NCI-H2196 (cell line): ENCODE measurements at regions not wholly inside any gene's neighbourhood (a gene's known extent, or its start where the extent isn't known, plus 50 kb on each side); places are given as distances from the start of the nearest gene placed in this dataset.

ENCODE experiments used
- DNase-seq: peaks from one replicate; lab custom pipeline; 2025; ENCODE audit not compliant: unreplicated experiment; lab: John Stamatoyannopoulos, UW

- no peak for DNase-seq
Observed at GRCh38 chr4:124535003-124535402, 177.5 kb downstream of the ANKRD50 start.

DNA sequence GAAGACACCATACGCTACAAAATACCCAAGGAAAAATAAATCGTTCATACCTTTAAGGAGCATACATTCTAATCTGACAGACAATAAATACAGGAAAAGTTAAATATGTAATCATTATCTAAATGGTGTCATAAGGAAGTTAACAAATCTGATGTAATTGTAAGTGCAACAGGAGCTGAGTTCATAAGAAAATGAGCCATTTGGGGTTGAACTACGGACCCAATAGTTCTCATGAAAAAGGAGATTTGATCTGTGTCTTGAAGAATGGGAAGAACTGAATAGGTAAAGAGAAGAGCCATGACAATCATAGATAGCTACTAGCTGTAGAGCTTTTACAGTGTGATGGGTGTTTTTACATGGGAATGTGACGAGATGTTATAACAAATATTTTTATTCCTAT is 175.6 kb downstream of the ANKRD50 start:
- no peak for DNase-seq

DNA sequence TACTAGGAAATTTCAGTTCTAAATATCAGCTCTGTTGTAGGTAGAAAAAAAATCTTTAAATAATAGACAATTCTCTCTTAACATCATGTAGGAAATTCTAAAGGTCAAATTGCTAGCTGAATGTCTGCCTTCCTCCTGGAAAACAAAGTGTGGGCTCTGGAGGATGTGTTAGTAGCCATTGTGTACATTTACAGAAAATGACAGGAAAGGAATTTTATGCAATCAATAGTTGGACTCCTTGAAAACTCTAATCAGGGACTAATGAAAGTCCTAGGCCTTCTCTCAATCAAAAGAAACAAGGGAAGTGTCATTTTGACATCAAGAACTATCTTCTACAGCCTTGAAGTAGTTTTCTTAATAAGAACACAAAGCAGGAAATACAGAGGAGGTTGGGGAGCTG is 174.6 kb downstream of the ANKRD50 start:
- DNase-seq, result no peak

- no peak for DNase-seq
Observed at GRCh38 chr4:124540014-124540413, 172.5 kb downstream of the ANKRD50 start.

- no peak for DNase-seq
Observed at GRCh38 chr4:124541652-124542420, 170.7 kb downstream of the ANKRD50 start.

- no peak for DNase-seq
Observed at GRCh38 chr4:124555959-124556358, 156.6 kb downstream of the ANKRD50 start.

GRCh38 chr4:124564121-124564520 is 148.4 kb downstream of the ANKRD50 start:
- no peak for DNase-seq

DNA sequence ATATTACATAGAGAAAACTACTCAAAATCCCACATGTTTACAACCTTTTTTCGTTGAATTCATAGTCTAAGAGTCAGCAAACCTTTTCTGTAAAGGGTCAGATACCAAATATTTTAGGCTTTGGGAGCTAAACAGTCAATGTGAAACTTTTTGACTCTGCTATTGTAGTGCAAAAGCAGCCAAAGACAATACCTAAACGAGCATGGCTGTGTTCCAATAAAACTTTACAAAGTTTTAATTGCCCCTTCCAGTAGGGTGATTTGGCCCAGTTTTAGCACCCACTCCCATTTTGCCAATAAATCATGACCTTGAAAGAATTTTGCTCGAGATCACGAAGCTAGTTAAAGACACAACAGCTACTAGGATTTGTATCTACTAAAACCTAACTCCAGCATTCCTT is 147.2 kb downstream of the ANKRD50 start:
- DNase-seq, result no peak

GRCh38 chr4:124566030-124566429 is 146.5 kb downstream of the ANKRD50 start:
- DNase-seq, result no peak

- no peak for DNase-seq
Observed at GRCh38 chr4:124573056-124573455, 139.5 kb downstream of the ANKRD50 start.

GRCh38 chr4:124579896-124580295 is 132.6 kb downstream of the ANKRD50 start:
- DNase-seq, result no peak

- DNase-seq, result no peak
Observed at GRCh38 chr4:124583797-124584196, 128.7 kb downstream of the ANKRD50 start.

DNA sequence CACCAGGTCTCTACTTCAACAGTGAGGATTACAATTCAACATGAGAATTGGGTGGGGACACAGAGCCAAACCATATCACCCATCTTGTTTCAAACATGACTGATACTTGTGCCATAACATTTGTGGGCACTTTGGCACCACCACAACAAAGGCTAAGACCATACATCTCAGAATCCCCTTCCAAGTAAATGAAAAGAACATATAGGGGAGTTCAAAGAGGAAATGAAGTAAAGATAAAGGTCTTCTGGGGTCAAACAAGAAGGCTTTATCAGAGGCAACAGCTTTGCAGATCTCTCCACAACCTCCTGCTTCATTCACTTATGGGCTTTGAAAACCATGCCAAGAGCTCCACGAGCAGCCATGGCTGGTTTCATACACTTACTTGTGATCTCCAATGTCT is 122.7 kb downstream of the ANKRD50 start:
- DNase-seq, result no peak

DNA sequence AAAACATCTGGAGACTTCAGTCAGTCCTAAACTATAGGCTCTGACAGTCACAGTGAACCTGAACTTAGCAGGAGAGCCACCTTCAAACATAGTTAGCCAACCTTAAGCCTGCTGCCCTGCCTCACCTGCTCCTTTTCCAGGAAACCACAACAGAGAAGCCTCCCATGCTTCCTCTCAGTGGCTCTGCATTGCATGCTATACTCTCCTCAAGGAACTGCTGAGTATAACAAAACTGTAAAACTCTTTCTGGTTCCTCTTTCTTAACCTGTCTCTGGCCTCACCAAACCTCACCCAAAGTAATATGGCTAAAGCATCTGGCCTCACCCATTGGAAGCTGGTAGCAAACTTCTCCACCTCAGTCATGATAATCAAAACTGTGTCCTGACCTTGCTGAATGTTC is 122.1 kb downstream of the ANKRD50 start:
- no peak for DNase-seq

DNA sequence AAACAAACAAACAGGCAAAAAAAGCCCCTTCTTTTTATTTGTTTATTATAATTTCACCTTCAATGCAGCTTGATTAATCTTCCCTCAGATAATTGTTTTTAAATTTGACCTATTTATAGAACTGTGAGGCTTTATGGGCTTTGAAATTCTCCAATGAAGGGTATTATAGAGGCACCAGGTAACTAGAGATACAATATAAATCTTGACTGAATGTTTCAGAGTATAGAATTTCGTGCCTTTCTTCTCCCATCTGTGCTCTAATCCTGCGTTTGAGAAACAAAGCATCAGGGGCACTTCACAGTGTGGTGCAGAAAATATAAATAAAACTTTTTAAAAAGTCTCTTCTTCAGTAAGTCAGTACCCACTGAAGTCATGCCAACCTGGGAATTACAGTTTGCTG is 120.9 kb downstream of the ANKRD50 start:
- no peak for DNase-seq

DNA sequence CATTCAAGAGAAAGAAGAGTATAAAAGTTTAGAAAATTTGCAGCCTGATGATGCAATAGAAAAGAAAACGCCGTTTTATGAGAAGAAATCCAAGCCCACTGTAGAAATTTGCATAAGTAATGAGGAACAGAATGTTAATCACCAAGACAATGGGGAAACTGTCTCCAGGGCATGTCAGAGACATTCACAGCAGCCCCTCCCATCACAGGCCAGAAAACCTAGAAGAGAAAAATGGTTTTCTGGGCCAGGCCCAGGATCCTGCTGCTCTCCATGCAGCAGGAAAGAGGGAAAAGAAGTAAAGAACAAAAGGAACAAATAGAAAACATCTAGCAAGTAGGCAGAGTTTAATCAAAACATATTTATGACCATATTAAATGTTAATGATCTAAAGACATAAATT is 119.0 kb downstream of the ANKRD50 start:
- DNase-seq, result no peak

GRCh38 chr4:124594945-124595344 is 117.6 kb downstream of the ANKRD50 start:
- no peak for DNase-seq

- DNase-seq, result no peak
Observed at GRCh38 chr4:124596816-124597215, 115.7 kb downstream of the ANKRD50 start.

GRCh38 chr4:124610211-124610610 is 102.3 kb downstream of the ANKRD50 start:
- no peak for DNase-seq
